Panc1 (cell line): ENCODE measurements at regions not wholly inside any gene's neighbourhood (a gene's known extent, or its start where the extent isn't known, plus 50 kb on each side); places are given as distances from the start of the nearest gene placed in this dataset.

Experiments
- ATAC-seq: fragments of 200-7000 bp; cut with Tn5 transposase; 2 replicates; pipeline ENCODE4 v1.9.1; 2020; ENCODE audit warnings: mild to moderate bottlenecking, moderate library complexity
- BruUV-seq: library from RNA; stranded (reverse); fragments of 400-500 nt; replicated peaks from 2 replicates; lab custom pipeline; 2021; lab: Mats Ljungman, UMichigan
- CTCF ChIA-PET: fragments of 300-600 bp; sonication (Branson Sonifier 250); formaldehyde crosslinking; loops from one replicate; lab custom pipeline; 2022; ENCODE audit warnings: antibody characterized with exemption; lab: Charles Lee
- POLR2A ChIA-PET: fragments of 300-600 bp; sonication (Branson Sonifier 250); formaldehyde crosslinking; loops from one replicate; lab custom pipeline; 2022; ENCODE audit warnings: antibody characterized with exemption; lab: Charles Lee
- DNase-seq: peaks from one replicate; pipeline ENCODE4 v3.0.0-alpha.2; 2010; ENCODE audit warnings: low read depth, low spot score
- H3K27ac ChIP-seq: 2 replicates; pipeline ENCODE4 v1.5.1; 2011; ENCODE audit warnings: mild to moderate bottlenecking, low read length, inconsistent platforms
- H3K27me3 ChIP-seq: fragments of 200-500 bp; sonication (Bioruptor generic); 2 replicates; pipeline ENCODE4 v1.6.0; 2014; ENCODE audit warnings: low read length, inconsistent platforms; ENCODE audit not compliant: control insufficient read depth, insufficient read depth
- H3K36me3 ChIP-seq: fragments of 200-500 bp; sonication (Bioruptor generic); 2 replicates; pipeline ENCODE4 v1.5.1; 2014; ENCODE audit warnings: inconsistent platforms, mild to moderate bottlenecking, low read length, moderate library complexity; ENCODE audit not compliant: control insufficient read depth, insufficient read depth
- H3K4me1 ChIP-seq: 2 replicates; pipeline ENCODE4 v1.5.1; 2011; ENCODE audit warnings: inconsistent platforms, mild to moderate bottlenecking, low read length, moderate library complexity; ENCODE audit not compliant: control insufficient read depth, insufficient read depth
- H3K4me3 ChIP-seq, 2 experiments: 2 replicates each; pipeline ENCODE4 v1.5.1; 2011 to 2012; ENCODE audit warnings: low read depth in 2 of 2, low read length in 2 of 2, mild to moderate bottlenecking in 2 of 2, inconsistent platforms in 1 of 2, moderate library complexity in 1 of 2
- H3K9me3 ChIP-seq: fragments of 200-500 bp; sonication (Bioruptor generic); 2 replicates; pipeline ENCODE4 v1.5.1; 2014; ENCODE audit warnings: low read depth, mild to moderate bottlenecking, inconsistent platforms, low read length, moderate library complexity; ENCODE audit not compliant: control insufficient read depth, insufficient read depth
- CTCF ChIP-seq: fragments of 450-650 bp; IDR thresholded peaks from 2 replicates; pipeline ENCODE4 v1.5.1; 2017; ENCODE audit warnings: mild to moderate bottlenecking
- POLR2AphosphoS5 ChIP-seq: IDR thresholded peaks from 2 replicates; pipeline ENCODE4 v1.6.1; 2012; ENCODE audit warnings: mild to moderate bottlenecking, low read depth, low read length, moderate library complexity
- REST ChIP-seq, 2 experiments: IDR thresholded peaks; 2 replicates each; pipeline ENCODE4 v1.6.1; 2011 to 2012; ENCODE audit warnings: low read depth in 2 of 2, control low read depth in 1 of 2, low read length in 1 of 2, mild to moderate bottlenecking in 1 of 2, moderate library complexity in 1 of 2; ENCODE audit not compliant: insufficient read depth in 1 of 2
- SIN3A ChIP-seq: IDR thresholded peaks from 2 replicates; pipeline ENCODE4 v1.6.1; 2012; ENCODE audit warnings: low read depth, mild to moderate bottlenecking, low read length, moderate library complexity, borderline replicate concordance; ENCODE audit not compliant: insufficient read depth
- TCF7L2 ChIP-seq: IDR thresholded peaks from 2 replicates; pipeline ENCODE4 v1.6.1; 2011; ENCODE audit warnings: mild to moderate bottlenecking, low read depth, low read length, inconsistent platforms
- in situ Hi-C: cut with HindIII; loops from 2 replicates; pipeline ENCODE4 v1.10.0; 2016; ENCODE audit warnings: low sequenced_read_pairs, low pct_unique_long_range_greater_than_20kb
- intact Hi-C: fragments of 100-400 bp; cut with micrococcal nuclease; formaldehyde crosslinking; loops from one replicate; pipeline ENCODE4 v1.10.0; 2022; ENCODE audit not compliant: unreplicated experiment

GRCh38 chr4:132026816-132027215, 1122.3 kb upstream of the PCDH10 start:
- no peak overlapping the region for H3K27ac ChIP-seq
- intact Hi-C loops (no loop called here), in situ Hi-C loops (no loop called here)
- H3K36me3 ChIP-seq, result no peaks in the 10 kb centered on the region
- DNase-seq, result no peak
- CTCF ChIA-PET, result no interaction called here
- H3K4me1 ChIP-seq, result no peaks in the 10 kb centered on the region
- ATAC-seq, result no peak
- H3K4me3 ChIP-seq, result no peak overlapping the region
- H3K9me3 ChIP-seq, result no peaks in the 10 kb centered on the region
- no peaks in the 10 kb centered on the region for H3K27me3 ChIP-seq
- no peak for TF ChIP-seq SIN3A
- TF ChIP-seq CTCF, result no peak
- TF ChIP-seq POLR2AphosphoS5, result no peak
- no peak for TF ChIP-seq TCF7L2
- no peak for TF ChIP-seq REST (IDR thresholded peaks at IDR 0.05; ENCODE audit: insufficient read depth in 1 of 2, low read depth in 2 of 2, low read length in 1 of 2)
- BruUV-seq, result no TSS peak
- POLR2A ChIA-PET, result no interaction called here

- Histone ChIP-seq H3K27ac (no peak overlapping the region), H3K27me3 (no peaks in the 10 kb centered on the region), H3K9me3 (no peaks in the 10 kb centered on the region), H3K4me1 (no peaks in the 10 kb centered on the region), H3K36me3 (no peaks in the 10 kb centered on the region), H3K4me3 (no peak overlapping the region)
- intact Hi-C loops, result no loop called here
- ATAC-seq, result no peak
- no peak for DNase-seq
- in situ Hi-C loops, result no loop called here
- no peak for TF ChIP-seq REST (IDR thresholded peaks at IDR 0.05; ENCODE audit: insufficient read depth in 1 of 2, low read depth in 2 of 2, low read length in 1 of 2)
- no peak for TF ChIP-seq SIN3A
- TF ChIP-seq CTCF, result no peak
- no peak for TF ChIP-seq POLR2AphosphoS5
- no peak for TF ChIP-seq TCF7L2
- POLR2A ChIA-PET, result no interaction called here
- CTCF ChIA-PET, result no interaction called here
- no TSS peak for BruUV-seq
These were observed 1092.6 kb upstream of the PCDH10 start for GRCh38 chr4:132056496-132056895.
